NCI-H345 treated with DMSO at 0.1 percent for 48 hours (cell line): ENCODE measurements at regions not wholly inside any gene's neighbourhood (a gene's known extent, or its start where the extent isn't known, plus 50 kb on each side); places are given as distances from the start of the nearest gene placed in this dataset.

Experiments used
- DNase-seq: peaks from one replicate; lab custom pipeline; 2025; ENCODE audit not compliant: unreplicated experiment; lab: John Stamatoyannopoulos, UW

GRCh38 chr3:106208967-106209366 lies 340.2 kb upstream of the CBLB start:
- no peak for DNase-seq

- no peak for DNase-seq
Observed at GRCh38 chr3:106209482-106209881, 340.7 kb upstream of the CBLB start.

DNA sequence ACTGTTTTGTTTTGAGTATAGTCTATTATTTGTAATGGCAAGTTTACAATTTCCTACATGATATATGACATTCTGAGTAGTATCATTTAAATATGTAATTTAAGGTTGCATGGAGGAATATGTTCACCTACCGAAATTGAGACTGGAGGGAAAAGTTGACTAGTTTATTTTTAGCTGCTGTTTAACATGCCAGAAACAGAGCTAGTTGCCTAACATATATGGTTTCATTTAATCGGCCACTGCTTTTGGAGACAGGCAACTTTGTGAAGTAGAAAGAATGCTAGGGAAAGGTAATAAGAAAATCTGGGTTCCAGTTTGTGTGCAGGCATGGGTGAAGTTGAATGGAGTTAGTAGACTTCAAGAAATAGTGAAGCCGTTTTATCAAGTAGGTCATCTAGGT lies 342.1 kb upstream of the CBLB start:
- no peak for DNase-seq

- DNase-seq, result no peak
Observed at GRCh38 chr3:106212665-106213222, 343.9 kb upstream of the CBLB start.

DNA sequence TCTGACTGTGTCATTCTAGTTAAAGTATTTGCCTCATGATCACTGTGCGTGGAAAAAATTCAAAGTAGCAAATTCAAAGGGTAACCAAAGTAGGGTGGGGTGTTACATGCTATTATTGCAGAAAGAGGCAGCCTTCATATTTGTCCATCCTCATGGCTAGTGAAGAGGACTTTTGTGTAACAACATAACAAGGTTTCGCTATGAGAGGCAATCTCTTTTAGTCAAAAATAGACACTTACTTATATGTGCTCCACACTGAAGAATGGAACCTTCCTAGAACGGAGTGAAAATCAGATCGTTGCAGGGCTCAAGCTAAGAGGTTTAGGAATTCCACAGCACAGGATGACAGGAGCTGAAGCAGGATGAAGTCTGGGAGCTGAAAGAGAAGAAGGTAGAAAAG lies 345.1 kb upstream of the CBLB start:
- DNase-seq, result no peak

DNA sequence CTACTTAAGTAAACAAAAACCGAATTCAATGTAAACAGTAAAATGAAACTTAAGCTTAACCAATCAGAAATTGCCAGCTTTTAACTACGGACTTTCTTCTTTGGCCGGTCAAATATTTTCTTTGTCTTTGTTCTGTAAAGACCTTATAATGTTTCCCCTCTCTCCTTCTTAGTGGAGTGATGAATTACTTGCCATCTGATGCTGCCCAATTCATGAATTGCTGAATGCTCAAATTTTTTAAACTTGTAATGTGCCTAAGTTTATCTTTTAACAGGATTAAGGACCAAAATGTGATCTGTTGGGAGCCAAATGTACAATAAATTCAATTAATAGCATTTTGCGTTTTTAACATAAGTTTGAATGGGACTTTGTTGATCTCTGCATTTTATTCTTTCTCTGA lies 345.8 kb upstream of the CBLB start:
- no peak for DNase-seq

GRCh38 chr3:106215047-106215446 lies 346.2 kb upstream of the CBLB start:
- no peak for DNase-seq

GRCh38 chr3:106217745-106218144 lies 348.9 kb upstream of the CBLB start:
- no peak for DNase-seq

DNA sequence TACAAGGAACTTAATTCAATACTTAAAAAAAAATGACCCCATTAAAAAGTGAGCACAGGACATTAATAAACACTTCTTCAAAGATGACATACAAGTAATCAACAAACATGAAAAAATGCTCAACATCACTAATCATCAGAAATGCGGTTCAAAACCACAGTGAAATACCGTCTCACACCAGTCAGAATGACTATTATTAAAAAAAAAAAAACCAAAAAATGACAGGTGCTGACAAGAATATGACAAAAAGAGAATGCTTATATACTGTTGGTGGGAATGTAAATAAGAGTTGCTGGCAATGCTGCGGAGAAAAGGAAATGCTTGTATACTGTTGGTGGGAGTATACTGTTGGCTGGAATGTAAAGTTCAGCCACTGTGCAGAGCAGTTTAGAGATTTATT lies 358.3 kb upstream of the CBLB start:
- no peak for DNase-seq

DNA sequence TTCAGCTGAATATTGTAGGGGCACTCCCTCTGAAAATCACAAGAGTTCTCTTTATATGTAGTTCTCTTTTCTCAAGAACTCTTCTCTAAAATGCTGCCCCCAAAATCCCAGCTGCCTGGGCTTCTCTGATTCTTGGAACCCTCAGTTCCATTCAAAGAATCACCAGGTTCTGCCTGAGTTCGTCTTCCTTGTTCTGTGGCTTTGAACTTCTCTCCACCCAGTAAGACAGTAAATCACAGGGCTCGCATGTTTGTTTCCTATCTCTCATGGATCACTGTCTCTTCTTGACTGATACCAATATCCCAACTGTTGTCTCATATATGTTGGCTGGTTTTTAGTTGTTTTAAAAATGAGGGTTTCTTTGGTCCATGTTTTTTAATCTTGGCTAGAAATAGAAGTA lies 359.5 kb upstream of the CBLB start:
- no peak for DNase-seq

- DNase-seq, result no peak
Observed at GRCh38 chr3:106229495-106230278, 360.9 kb upstream of the CBLB start.

DNA sequence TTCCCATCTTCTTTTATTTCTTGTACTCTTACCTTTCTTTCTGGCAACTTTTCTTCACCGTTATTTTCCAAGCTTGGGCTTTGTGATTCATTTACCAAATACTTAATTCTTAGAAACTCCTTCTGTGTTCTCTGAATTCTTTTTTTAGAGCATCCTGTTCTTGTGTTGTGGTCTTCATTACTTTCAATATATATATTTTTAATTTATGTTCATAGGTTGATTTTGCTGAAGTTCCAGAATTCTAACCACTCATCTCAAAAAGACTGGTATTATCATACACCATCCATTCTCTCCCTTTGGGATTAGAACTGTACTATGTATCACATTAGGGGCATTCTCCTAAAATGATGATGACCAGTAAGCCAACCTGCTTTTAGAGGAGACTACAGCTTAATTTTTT lies 362.3 kb upstream of the CBLB start:
- DNase-seq, result no peak

- DNase-seq, result no peak
Observed at GRCh38 chr3:106232956-106233355, 364.1 kb upstream of the CBLB start.

DNA sequence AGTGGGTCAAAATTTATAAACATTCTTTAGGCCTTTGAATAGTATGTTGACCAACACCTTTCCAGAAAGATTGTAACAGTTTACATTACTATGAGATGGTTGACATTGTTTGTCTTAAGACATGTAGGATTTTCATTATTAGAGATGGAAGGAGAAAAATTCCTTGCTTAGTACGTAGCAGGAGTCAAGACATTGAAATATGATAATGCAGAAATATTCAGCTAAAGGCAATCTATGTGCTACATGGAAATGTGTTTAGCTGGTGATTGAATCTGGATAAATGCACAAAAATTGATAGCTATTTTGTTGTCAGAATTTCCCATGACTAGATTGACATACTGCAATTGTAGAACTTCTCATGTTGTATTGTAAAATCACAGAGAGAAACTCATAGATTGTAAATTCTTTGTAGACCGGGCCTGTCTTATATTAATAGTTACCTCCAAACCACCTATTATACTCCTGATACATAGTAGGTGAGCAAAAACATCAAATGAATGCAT lies 370.4 kb upstream of the CBLB start:
- DNase-seq, result no peak

DNA sequence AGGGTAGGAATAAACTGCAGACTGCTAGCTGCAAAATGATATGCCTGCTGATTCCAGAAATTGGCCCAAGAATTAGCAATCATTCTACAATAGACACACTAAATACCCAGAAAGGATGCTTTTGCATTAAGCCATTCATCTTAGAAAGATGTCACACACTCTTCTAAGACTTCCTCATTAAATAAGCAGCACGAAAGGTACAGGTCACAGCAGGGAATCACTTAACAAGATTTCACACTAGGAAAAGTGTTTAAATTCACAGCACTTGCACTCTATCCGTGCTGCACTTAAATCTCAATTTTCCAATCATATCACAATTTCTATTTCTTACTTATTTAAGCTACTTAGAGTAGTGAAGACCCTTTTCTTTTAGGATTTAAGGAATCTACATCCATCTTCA lies 372.8 kb upstream of the CBLB start:
- no peak for DNase-seq

GRCh38 chr3:106242781-106243180 lies 374.0 kb upstream of the CBLB start:
- DNase-seq, result no peak

- DNase-seq, result no peak
Observed at GRCh38 chr3:106245400-106245799, 376.6 kb upstream of the CBLB start.

DNA sequence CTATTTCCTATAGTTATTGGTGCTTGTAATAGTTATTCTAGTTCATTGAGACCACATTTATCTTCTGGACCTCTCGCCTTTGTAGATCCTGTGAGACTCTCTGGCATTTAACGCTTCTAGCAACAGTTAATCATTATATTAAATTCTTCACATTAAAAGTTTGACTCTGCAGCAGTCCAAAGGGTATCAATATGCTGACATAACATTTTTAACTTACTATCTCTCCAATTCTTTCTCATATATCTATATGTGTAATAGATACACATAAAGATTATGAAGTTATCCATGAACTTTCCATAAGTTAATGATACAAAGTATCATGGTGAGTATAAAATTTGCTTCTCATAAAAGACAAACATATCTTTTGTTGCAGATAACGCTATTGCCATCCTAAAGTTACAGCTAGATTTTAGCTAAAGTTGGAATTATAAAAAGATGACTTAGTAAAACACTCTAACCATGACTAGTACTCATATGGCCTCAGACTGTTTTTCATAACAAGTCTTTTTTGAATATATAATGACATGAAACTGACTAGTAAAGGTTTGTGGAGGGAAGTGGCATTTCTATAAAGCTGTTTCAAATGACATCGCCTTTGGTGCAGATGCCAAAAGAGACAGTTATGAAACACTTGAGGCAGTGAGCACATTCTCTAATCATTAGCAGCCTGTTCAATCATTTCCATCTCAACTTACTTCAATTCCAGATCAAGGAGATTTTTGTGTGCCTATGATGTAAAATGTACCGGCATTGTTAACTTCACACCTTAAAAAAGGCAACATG lies 379.3 kb upstream of the CBLB start:
- DNase-seq, result no peak

DNA sequence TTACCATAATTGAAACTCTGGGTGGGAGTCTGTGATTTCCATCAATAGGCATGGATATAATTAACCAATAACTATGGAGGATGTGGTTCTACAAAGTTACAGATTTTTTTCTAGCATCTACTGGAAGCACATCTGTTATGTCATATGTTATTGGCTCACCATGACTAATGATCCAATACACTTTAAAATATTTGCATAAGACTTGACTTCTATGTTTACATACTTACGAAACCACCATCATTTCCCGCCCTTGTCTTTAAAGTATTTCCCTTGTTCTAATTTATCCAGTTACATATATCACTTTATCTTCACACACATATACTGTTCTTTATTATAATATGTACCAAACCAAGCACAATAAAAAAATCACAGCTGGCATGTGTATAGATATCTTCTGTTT lies 380.3 kb upstream of the CBLB start:
- DNase-seq, result no peak

DNA sequence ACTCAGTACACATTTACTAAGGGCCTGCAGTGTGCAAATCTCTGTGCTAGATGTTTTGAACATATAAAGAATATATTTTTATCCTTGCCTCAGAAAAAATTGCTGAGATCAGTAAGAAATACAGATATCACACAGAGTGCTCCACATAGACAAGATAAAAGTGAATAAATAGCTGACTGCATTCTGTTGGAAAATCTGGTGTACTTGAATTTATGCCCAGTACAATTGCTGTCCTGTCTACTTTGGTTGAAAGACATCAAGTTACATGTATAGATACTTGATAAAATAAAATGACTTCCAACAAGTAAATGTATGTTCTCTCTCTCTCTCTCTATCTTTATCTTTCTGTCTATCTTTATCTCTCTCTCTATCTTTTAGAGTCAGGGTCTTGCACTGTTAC lies 381.2 kb upstream of the CBLB start:
- DNase-seq, result no peak

DNA sequence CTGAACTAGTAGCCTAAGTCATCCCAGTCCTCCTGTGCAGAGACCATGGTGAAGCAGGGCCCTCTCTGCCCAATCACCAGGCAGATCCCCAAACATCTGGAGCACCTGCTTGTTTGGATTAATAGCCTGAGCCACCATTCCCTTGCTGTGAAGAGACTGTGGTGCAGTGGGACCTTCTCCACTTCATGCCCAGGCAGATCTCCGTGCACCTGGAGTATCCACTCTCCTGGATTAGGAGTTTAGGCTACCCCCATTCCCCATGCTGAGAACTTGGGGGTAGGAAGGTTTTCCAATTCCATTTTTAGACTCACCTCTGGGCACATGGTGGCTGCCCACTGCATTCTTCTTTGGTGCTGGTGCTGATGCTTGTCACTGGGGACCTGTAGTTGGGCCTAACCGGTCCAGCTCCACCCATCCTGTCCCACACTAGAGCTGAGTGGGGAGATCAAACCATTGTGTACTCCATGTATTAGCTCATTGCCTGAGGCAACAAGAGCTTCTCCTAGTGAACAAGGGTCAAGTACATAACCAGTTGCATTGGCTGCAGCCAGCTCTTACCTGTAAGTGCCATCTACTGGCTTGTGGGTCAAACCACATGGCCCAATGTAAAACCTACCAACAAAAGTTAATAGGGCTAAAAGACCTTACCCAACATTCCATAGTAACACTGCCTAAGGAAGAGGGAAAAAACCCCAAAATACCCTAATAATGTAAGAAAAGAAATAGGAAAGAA lies 382.5 kb upstream of the CBLB start:
- DNase-seq, result no peak
